Hepatic stellate cell (primary cell): ENCODE measurements at regions not wholly inside any gene's neighbourhood (a gene's known extent, or its start where the extent isn't known, plus 50 kb on each side); places are given as distances from the start of the nearest gene placed in this dataset.
"Not testable (repeated sequence)": the region's sequence is repeated elsewhere in the genome, so short reads cannot be mapped to it uniquely, and the experiment has no call there.

ENCODE experiments used
- DNase-seq: peaks from one replicate; pipeline ENCODE4 v3.0.0; 2011; ENCODE audit warnings: low spot score

DNA sequence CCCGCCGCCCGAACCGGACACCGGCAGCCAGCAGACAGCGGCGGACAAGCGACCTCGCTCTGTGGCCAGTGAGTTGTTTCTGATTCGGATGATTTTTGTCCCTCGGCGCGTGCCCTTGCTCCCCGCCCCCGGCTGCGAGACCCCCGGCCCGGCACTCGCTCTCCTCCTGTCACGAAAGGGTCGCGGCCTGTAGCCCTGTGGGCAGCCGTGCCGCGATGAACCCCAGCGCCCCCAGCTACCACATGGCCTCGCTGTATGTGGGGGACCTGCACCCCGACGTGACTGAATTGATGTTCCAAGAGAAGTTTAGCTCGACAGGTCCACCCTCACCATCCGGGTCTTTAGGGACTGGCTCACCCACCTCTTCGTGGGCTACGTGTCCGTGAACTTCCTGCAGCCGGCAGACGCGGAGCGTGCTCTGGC lies 1257.5 kb upstream of the ACVR2A start:
- DNase-seq, result no peak

DNA sequence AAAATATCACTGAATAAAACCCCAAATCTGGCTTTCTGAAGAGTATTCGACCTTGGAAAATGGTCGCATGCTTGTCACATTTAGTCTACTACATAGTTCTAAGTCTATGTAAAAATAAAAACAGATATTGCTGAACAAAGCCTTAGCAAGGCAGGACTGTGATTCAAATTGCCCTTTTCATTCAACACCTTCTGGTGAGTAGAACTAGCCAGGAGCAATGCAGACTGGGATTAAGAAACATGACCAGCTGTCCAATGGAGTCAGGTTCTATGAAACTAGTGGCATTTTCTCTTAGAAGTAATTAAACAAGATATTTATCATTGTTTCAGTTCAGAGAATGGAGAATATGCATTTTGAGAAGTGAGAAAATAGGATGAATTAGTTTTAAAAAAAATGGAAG lies 1260.5 kb upstream of the ACVR2A start:
- no peak for DNase-seq

DNA sequence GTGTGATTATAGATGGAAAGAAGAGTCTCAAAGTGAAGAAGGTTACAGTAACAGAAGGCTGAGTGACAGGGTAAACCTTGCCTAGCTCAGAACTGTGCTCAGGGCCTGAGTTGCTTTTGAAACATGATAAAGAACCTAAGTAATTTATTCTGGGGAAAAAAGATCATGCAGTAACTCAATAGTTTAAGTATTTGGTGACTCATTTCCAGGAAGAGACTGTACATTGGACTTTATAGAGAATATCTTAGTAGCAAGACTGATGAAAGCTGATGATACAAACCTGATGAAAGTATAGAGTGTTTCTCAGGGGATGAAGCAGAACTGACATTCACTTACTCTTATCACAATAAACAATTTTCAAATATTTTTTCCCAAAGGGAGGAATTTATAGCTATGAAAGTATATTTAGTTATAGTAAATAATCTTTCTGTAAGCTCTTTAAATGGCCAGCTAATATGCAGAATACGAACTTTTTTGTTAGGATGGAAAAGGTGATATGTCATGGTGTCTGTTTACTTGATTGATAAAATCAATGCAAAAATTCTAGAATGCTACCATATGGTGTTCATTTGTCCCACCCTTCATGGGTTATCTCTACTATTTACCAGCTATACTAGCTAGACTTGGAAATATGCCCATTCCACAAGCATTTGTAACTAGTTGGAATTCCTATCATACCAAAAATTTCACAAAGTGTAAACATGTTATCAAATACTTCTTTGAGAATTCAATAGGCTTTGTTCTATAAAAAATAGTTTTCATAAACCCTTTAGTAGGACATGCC lies 1265.5 kb upstream of the ACVR2A start:
- DNase-seq, result peak; percentile 25

DNA sequence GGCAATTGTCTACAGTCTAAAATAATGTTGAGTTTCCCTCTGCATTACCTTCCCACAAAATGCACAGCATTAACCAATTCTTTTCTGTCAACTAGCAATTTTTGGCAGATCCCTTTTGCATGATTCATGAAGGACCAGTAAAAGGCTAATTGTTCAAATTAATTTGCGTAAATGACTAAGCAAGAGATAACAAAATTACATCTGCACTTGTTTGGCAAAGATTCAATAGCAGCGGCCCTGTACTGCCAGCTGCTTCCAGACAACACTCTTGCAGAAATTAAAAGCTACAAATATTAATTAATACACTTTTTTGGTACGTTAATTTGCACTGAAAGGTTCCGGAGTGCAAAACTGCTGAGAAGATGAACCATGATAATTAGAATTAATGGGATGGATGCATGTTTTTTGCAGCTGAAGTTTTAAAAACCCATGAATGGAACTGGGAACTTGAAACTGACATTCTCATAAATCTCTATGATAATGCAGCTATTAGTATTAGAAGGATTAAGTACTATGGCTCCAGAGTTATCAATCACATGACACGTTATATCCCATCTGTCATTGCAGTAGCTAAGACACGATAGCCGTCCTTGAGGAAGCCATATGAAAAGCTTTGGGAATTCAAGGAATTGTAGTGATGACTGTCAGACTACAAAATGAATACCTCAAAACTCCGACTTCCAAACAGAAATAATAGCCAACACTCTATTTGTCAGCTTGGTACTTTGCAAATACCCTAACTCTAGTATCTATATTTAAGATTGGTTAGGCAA lies 1268.3 kb upstream of the ACVR2A start:
- DNase-seq, result no peak

DNA sequence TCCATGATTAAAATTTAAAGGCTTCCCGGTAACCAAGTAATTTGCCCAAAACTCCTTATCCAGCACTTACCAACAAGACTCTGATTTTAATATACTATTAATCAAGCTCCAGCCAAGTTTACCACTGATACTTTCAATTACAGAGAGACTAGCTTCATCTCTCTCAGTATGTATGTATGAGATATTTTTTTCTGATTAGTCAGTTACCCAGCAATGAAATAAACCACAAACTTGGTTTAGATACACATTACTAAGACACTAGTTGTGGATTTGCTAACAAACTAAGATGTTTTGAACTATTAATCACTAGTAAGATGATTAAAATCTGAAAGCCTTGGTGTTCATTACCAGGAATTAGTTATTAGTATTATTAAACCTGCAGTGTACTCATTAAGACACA lies 1272.2 kb upstream of the ACVR2A start:
- no peak for DNase-seq

DNA sequence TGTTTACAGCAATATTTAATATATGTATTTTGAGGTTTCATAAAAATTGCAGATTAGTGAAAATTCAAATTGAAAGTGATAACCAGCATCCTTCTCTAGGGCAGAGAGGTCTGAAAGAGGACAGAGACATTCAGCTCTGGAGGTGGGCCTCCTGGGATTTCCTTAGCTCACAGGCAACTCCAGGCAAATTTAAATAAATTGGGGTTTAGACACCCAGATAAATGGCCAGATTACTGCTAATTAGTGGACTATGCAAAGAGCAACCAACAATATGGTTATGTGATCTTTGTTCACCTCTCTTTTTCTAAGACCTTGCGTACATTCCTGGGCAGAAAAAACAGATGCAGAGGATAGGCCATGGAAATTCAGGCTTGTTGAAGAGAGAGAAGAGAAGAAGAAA lies 1282.8 kb upstream of the ACVR2A start:
- DNase-seq, result no peak

DNA sequence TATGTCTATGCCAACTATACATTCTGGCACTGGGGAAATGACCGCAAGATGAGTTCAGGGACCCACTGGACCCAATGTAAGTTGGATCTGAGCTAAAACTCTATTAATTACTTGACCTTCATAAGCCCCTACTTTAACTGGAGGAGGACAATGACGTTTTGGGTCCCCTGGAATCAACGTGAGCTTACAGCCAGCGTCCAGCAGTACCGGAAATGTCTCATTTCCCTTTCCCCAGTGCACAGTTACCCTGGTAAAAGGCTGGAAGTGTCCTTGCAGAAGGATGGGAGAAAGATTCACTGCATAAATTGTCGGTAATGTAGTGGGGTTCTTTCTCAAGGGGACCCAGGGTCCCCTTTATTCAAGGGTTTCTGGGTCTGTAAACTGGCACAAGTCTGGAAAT lies 1297.6 kb upstream of the ACVR2A start:
- DNase-seq, result no peak

DNA sequence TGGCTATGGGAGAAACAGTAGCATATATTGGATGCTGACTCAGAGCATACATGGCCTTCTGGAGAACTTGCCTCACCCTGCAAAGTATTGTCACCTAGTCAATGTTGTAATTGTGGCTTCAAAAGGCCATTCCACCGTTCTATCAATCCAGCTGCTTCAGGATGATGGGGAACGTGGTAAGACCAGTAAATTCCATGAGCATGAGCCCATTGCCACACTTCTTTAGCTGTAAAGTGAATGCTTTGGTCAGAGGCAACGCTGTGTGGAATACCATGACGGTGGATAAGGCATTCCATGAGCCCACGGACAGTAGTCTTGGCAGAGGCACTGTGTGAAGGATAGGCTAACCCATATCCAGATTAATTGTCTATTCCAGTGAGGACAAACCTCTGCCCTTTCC lies 1300.1 kb upstream of the ACVR2A start:
- DNase-seq, result no peak

DNA sequence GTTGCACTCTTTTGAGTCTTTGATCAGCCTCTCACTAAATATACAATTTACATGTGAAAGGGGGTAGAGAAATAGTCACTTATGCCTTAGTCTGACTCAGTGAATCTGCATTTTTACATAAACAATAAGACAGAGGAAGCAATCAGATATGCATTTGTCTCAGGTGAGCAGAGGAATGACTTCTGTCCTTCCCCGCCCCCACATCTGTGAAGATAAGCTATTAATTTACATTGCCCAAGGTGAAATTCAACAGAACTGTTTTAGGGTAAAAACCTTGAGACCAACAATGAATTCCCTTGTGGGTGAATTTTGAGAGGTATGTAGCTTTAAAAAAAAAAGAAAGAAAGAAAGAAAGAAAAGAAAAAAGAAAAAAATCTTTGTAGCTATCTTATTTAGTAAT lies 1302.9 kb upstream of the ACVR2A start:
- DNase-seq, result no peak

DNA sequence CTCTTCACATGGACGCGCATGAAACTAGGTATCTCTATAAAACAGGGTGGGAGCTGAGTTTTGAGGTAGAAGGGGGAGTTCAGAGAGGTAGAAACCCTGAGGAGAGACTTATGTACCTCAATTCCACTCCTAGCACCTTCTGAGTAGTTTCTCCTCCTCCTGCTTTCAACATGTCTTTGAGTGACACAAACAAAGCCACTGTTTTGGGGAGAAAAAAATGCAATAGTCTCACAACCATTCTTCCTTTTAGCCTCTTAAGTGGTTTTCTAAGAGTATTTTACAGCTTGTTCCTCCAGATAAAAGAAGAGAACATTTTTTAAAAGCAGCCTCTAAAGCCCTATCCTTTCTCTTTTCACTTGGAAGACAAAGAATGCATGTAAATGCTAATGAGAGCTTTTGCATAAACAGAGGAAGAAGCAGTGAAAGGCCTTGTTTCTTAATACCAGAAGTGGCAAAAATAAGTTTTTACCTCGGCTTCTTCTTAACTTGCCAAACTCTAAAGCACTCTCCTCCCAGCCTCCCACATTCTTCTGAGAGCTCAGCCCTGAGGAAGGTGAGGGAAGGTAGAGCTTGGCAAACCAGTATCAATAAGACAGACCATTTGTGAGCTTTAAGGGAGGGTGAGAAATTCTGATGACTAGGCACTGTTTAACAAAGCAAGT lies 1304.4 kb upstream of the ACVR2A start:
- DNase-seq, result no peak

DNA sequence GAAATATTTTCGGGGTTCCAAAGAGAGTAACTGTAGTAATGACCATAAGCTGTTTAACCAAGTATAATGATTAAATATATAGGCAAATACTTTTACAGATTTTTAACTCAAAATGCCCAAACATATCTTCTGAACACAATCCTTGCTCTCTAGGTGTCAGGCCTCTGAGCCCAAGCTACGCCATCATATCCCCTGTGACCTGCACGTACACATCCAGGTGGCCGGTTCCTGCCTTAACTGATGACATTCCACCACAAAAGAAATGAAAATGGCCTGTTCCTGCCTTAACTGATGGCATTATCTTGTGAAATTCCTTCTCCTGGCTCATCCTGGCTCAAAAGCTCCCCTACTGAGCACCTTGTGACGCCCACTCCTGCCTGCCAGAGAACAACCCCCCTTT lies 1305.1 kb upstream of the ACVR2A start:
- not testable (repeated sequence) for DNase-seq

DNA sequence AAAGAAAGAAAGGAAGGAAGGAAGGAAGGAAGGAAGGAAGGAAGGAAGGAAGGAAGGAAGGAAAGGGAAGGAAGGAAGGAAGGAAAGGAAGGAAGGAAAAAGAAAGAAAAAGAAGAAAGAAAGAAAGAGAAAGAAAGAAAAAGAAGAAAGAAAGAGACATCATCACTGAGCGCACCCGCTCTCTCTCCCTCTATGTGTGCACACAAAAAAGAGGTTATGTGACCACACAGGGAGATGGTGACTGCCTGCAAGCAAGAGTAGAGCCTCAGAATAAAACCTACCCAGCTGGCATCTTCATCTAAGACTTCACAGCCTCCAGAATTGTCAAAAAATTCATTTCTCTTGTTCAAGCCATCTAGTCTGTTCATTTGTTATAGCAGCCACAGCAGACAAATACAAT lies 1307.4 kb upstream of the ACVR2A start:
- DNase-seq, result no peak

DNA sequence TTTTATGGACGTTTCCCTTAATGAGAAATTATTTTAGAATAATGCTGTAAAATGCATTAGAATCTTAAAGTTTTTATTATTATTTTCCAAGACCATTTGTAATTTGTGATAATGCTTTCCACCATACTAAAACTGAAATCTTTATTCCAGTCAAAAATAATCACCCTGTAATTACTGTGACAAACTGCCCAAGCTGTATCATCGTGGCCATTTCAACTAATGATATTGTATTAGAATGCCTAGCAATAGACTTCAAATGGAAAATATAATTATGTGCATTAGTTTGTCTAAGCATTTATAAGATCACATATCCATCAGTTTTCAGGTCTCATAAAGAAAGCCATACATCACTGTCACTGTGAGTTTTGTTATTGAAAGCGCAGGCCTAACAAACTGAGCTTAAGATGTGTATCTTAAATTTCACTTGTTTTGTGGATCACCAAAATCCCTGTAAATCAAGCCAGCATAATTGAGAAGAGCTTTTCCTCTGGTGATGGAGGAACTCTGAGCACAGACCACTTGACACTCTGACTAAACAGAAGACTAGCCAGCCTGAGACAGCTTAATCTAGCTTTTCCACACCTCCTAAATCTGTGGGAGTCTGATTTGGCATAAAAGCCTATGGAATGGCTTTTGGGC lies 1312.2 kb upstream of the ACVR2A start:
- DNase-seq, result no peak

DNA sequence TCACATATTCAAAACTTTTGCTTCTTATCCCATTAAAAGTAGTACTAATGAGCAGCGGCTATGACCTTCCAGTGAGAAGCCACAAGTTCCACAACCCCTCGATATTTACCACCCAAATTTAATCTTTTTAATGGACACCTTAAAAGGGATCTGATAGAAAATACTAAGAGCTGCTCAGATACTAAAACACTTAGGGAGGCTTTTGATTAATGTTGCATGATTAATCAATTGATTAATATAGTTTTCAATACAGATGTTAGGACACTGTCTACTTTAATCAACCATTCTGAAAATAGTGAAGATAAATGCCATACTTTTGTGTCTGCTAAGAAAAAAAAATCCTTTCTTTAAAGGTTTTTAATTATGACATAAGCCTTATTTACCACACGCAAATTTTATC lies 1312.8 kb upstream of the ACVR2A start:
- DNase-seq, result no peak

DNA sequence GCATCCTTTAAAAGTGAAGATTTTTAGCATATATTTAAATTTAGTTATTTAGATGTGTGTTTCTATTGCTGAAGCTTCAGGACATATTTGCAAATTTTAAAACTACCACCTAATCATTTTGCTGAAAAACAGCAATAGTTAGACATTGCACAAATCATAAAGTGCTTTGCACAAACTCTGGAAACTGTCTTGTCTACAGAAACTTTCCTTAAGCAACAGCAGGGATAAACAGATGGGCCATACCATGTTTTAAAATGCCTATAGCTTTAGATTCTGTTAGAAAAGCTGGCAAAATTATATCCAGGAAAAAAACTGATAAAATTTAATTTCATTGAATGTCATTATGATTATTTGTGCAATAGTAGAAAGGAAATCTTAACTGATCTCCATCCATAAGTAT lies 1313.9 kb upstream of the ACVR2A start:
- DNase-seq, result no peak

DNA sequence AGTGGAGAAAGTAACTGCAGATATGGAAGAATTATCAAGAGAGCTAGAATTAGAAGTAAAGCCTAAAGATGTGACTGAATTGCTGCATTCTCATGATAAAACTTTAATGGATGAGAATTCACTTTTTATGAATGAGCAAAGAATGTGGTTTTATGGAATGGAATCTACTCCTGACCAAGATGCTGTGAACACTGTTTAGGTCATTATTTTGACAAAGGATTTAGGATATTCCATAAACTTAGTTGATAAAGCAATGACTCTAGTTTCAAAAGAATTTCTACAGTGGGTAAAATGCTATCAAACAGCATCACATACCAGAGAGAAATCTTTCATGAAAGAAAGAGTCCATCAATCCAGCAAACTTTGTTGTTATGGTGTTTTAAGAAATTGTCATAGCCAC lies 1317.7 kb upstream of the ACVR2A start:
- DNase-seq, result no peak

DNA sequence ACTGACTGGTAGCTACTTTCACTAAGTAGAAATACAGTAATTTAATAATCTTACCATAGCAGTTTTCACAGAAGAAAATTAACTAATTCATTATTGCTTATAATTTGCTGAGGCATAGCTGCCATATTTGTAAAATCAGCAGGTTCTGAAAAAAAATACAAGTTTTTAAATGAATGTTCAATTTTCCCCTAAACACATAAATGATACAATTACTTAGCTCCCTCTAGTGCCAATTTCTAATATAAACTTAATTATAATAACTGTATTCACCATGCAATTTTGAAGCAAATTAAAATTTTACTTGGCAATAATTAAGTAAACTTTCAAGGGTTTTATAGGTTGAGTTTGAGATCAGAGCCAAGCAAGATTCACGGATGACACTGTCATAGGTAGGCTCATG lies 1321.6 kb upstream of the ACVR2A start:
- no peak for DNase-seq

DNA sequence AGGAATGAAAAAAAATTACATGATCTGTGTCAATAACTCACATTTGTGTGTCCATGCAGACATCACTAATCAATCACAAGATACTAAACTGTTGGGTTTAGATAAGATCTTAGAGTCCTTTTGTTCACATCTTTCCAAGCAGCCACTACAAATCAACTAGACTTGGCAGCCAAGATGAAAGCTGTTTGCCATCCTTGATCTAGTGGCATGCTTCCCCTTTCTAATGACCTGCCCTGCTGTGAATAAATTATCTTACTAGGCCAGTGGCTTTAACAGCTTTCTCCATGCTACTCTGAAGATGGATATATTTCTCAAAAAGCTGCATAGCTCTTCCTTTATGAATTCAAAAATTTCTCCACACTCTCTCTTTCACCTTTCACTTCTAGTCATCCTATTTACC lies 1338.0 kb upstream of the ACVR2A start:
- DNase-seq, result no peak

DNA sequence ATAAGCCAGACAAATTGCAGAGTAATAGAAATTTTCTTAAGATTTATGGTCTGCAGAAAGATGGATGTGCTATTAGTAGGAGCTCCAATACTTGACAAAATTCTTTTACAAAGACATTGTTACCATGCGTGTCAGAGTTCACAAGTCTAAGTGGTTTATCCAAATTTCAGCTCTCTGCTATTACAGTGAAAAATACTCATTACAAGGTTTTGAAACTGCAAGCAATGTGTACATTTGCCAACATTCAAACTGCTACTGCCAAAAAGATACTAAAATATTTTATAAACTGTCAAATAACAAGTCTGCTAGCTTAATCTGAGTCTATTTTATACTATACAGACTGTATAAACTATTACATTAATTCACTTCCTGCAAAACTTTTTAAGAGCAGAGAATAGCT lies 1341.5 kb upstream of the ACVR2A start:
- no peak for DNase-seq

DNA sequence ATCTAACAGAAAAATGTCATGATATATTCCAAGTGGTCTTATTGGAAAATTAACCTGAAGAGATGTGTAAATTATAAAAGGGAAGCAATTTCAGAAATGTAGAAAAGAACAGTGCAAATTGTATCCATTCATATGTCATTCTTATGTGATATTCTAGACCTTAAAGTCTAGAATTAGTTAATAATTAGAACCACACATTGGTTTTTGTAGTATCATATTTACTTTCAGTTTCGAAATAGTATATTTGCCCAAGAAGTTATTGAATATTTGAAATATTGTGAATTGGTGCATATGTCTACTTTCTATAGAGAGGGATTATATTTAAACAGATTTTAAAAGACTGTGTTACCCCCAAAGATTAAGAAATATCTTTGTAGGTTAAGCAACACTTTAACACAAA lies 1348.6 kb upstream of the ACVR2A start:
- DNase-seq, result no peak

DNA sequence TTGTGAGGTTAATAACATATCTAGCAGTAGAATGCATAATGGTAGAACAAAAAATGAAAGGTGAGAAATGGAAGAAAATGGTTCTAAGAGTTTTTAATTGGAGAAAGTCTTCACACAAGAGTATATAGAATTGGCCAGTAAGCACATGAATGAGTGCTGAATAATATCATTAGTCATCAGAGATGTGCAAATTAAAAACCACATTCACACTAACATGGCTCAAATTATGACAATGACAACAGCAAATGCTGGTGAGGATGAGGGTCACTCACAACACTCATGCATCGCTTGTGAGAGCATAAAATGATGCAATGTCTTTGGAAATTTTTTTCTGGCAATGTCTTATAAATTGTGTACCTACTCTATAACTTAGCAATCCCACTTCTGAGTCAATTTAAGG lies 1355.4 kb upstream of the ACVR2A start:
- DNase-seq, result no peak

DNA sequence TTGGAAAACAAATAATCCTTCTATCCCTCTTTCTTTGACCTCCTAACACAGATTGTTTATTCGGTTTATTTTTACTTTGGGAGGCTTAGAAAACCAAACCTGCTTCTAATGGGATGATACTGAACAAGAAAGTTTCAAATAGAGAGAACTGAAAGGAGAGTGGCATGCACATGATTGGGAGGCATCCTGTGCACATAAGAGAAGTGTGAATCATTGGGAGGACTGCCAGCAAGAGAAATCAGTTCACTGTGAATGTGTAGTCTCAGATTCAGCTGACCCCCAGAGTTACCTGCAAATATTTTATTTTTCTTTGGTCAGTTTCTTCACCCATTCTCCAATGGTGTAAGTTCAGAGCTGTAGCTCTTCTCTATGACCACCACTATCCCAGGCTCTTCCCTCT lies 1363.2 kb upstream of the ACVR2A start:
- peak; percentile 3 for DNase-seq

DNA sequence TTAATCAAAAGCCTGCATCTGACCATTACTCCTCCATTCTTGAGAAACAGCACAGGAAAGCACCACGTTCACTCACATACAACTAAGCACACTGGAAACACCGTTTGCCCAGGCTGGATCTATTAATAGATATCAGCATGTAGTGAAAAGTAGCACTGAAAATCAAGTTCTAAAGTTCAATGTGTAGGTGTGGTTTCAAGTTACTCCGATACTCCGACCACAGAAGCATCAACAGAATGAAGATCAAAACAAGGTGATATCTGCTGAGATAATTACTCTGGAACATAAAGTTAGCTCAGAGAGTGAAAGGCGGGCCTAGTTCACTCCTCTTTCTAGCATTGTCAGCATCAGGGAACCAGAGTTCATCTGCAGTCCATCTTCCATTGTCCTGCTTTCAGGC lies 1367.4 kb upstream of the ACVR2A start:
- no peak for DNase-seq
